Prostate gland (tissue), 2 donors: ENCODE measurements at regions not wholly inside any gene's neighbourhood (a gene's known extent, or its start where the extent isn't known, plus 50 kb on each side); places are given as distances from the start of the nearest gene placed in this dataset.

Experiments used
- DNase-seq: peaks from one replicate; pipeline ENCODE4 v3.0.0-alpha.2; 2019; ENCODE audit warnings: low spot score
- H3K27ac ChIP-seq, 2 donors: fragments of 200-600 bp; sonication (generic); 2 replicates each; pipeline ENCODE4 v1.5.1; 2017 to 2019
- H3K27me3 ChIP-seq: fragments of 200-600 bp; sonication (generic); replicated peaks from 2 replicates; pipeline ENCODE4 v1.5.1; 2019; ENCODE audit not compliant: insufficient read depth
- H3K36me3 ChIP-seq, 2 donors: fragments of 200-600 bp; sonication (generic); 1 replicate in 1 of 2; 2 replicates in 1 of 2; pipeline versions ENCODE4 v1.5.1 to v1.8.1; 2017 to 2019
- H3K4me1 ChIP-seq: fragments of 200-600 bp; sonication (generic); replicated peaks from 2 replicates; pipeline ENCODE4 v1.5.1; 2019
- H3K4me3 ChIP-seq, 2 donors: fragments of 200-600 bp; sonication (generic); 2 replicates each; pipeline ENCODE4 v1.5.1; 2017 to 2019
- H3K9me3 ChIP-seq: fragments of 200-600 bp; sonication (generic); 2 replicates; pipeline ENCODE4 v1.5.1; 2017
- POLR2A ChIP-seq: fragments of 450-650 bp; IDR thresholded peaks from one replicate; pipeline ENCODE4 v1.6.1; 2016; ENCODE audit warnings: antibody characterized with exemption, mild to moderate bottlenecking
- POLR2AphosphoS5 ChIP-seq: sonication (generic); formaldehyde crosslinking; IDR thresholded peaks from one replicate; pipeline ENCODE4 v1.6.1; 2017; ENCODE audit warnings: antibody characterized with exemption
- WGBS: methylation state at CpG from one replicate; pipeline ENCODE4 v1.1.5; 2018; 5-methylcytosine and 5-hydroxymethylcytosine counted together
- intact Hi-C: fragments of 100-400 bp; cut with DNase I; formaldehyde crosslinking; loops from one replicate; pipeline ENCODE4 v1.14.2; 2022
- TF ChIP-seq, protein P1 (sequence below), 4 experiments: fragments of 200-600 bp in 2 of 4; fragments of 450-650 bp in 2 of 4; sonication (generic) in 2 of 4; IDR thresholded peaks; 1 replicate in 3 of 4; 2 replicates in 1 of 4; pipeline ENCODE4 v1.5.1; 2016 to 2019; ENCODE audit warnings: antibody characterized with exemption in 4 of 4, mild to moderate bottlenecking in 2 of 4, moderate library complexity in 2 of 4

DNA sequence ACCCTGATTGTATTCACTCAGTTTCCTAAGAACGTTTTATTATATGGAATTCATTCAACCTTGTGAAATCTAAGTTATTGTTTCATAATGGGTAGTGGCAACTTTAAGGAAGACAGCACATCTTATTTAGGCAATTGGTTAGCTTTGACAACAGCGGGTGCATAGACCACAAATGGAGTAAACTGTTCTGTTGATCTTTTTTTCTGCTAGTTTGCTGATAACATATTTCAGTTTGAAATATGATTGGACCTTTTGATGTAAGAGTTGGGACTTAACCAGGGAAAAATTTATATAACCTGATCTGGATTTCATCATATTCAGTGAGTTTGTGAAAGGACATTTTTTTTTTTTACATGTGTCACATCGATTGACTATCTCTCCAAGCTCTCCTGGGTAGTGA, 151.7 kb downstream of the HLX start:
- H3K4me1 ChIP-seq, result no peaks in the 10 kb centered on the region

DNA sequence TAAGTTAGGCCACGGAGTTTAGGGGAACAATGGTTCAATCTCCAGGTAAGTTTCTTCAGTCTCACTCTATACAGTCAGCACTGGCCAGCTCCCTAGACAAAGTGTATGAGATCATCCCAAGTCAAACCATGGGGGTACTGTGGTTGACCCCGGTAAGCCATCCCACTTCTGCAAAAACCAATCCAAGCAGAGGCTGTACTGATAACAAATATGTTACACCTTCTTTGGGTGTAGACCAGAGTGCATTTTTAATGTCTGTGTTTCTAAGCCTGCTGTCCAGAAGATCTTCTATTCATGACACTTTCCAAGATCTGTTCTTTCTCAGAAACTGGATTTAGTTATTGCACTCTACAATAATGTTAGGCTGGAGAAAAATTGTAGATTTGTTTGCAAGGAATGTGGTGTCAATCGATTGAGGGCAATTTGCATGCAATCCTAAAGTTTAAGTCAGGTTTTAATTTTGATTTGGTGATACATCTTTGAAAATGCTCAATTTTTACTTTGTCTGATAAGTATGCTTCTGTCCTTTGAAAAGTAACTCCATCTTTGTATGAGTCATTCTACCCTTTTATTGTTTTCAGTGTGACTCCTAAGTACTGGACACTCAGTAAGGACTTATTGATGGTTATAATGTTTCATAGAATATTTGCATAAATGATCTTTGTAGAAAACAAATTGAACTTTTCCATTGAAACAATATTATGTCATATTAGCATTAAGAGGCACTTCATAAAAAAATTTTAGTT, 152.4 kb downstream of the HLX start:
- WGBS, result 90% methylated on average over 3 of the region's 3 CpGs
- Histone ChIP-seq H3K9me3 (no peaks in the 10 kb centered on the region), H3K4me3 (no peak overlapping the region), H3K27me3 (no peaks in the 10 kb centered on the region), H3K36me3 (no peaks in the 10 kb centered on the region), H3K27ac (no peak overlapping the region), H3K4me1 (no peaks in the 10 kb centered on the region)
- intact Hi-C loops, result no loop called here
- DNase-seq, result no peak
- TF ChIP-seq, protein P1, sequence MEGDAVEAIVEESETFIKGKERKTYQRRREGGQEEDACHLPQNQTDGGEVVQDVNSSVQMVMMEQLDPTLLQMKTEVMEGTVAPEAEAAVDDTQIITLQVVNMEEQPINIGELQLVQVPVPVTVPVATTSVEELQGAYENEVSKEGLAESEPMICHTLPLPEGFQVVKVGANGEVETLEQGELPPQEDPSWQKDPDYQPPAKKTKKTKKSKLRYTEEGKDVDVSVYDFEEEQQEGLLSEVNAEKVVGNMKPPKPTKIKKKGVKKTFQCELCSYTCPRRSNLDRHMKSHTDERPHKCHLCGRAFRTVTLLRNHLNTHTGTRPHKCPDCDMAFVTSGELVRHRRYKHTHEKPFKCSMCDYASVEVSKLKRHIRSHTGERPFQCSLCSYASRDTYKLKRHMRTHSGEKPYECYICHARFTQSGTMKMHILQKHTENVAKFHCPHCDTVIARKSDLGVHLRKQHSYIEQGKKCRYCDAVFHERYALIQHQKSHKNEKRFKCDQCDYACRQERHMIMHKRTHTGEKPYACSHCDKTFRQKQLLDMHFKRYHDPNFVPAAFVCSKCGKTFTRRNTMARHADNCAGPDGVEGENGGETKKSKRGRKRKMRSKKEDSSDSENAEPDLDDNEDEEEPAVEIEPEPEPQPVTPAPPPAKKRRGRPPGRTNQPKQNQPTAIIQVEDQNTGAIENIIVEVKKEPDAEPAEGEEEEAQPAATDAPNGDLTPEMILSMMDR (IDR thresholded peaks at IDR 0.05), result no peak
- TF ChIP-seq POLR2AphosphoS5, result no peak
- TF ChIP-seq POLR2A, result no peak

More for the DNA sequence above, 151.7 kb downstream of the HLX start:
- TF ChIP-seq POLR2AphosphoS5 (no peak), POLR2A (no peak)
- TF ChIP-seq, protein P1 (IDR thresholded peaks at IDR 0.05), result no peak
- no peaks in the 10 kb centered on the region for H3K9me3 ChIP-seq
- H3K27me3 ChIP-seq, result no peaks in the 10 kb centered on the region
- H3K4me3 ChIP-seq, result no peak overlapping the region
- intact Hi-C loops, result no loop called here
- no peaks in the 10 kb centered on the region for H3K36me3 ChIP-seq
- H3K27ac ChIP-seq, result no peak overlapping the region
- 80% methylated on average over 3 of the region's 3 CpGs for WGBS
- DNase-seq, result no peak

DNA sequence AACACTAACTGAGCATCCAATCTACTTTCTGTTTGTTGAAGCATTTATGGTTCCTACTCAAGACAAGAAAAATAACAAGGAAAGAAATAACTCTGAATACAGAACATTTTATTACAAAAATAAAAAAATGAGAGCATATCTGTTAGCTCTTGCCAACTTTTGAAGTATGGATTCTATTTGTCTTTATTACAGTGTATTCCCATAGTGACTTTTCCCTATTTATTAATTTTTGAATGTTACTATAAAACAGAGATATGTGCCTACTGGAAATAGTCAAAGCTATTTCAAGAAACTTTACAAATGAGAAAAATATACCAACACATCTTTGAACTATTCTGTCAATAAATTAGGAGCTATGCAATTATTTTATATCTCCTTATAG, 153.0 kb downstream of the HLX start:
- no peaks in the 10 kb centered on the region for H3K4me1 ChIP-seq
- no peak for DNase-seq

DNA sequence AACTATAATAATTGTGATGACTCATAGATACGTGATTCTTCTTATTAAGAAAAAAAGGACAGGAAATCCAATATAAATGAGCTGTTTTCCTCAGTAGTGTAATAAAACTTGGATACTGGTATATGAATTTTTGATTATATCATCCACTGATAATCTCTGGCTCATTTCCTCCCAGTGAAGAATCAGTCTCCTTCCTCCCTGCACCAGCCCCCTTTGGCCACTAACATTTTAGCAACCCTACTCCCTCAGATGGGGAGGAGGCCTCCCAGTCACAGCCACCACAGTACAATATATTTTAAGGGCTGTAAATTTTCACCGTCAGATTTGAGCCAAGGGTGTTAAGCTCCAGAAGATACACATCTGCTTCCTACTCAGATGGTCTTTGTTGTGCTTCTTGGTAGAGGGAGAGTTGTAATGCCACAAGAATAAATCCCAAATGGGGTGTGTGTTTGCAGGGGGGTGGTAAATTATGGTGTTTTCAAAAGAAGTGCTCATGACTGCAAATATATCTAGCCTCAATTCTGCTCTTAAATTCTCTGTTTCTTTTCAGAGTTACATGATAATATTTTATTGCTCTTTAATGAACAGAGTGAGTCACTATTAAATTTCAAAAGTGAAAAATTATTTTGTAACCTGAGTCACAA, 153.5 kb downstream of the HLX start:
- Histone ChIP-seq H3K27ac (no peak overlapping the region), H3K4me3 (no peak overlapping the region), H3K36me3 (no peaks in the 10 kb centered on the region), H3K9me3 (no peaks in the 10 kb centered on the region), H3K4me1 (no peaks in the 10 kb centered on the region), H3K27me3 (no peaks in the 10 kb centered on the region)
- WGBS, result 9% methylated on average over 2 of the region's 2 CpGs
- intact Hi-C loops, result no loop called here
- no peak for TF ChIP-seq POLR2A
- TF ChIP-seq POLR2AphosphoS5, result no peak
- TF ChIP-seq, protein P1 (IDR thresholded peaks at IDR 0.05), result no peak
- no peak for DNase-seq

More for the DNA sequence above, 153.0 kb downstream of the HLX start:
- no peak overlapping the region for H3K27ac ChIP-seq
- H3K4me3 ChIP-seq, result no peak overlapping the region
- intact Hi-C loops, result no loop called here
- no peak for TF ChIP-seq POLR2A
- TF ChIP-seq POLR2AphosphoS5, result no peak
- TF ChIP-seq, protein P1 (IDR thresholded peaks at IDR 0.05), result no peak
- no peaks in the 10 kb centered on the region for H3K36me3 ChIP-seq
- H3K9me3 ChIP-seq, result no peaks in the 10 kb centered on the region
- H3K27me3 ChIP-seq, result no peaks in the 10 kb centered on the region
